Natural killer cell treated with Interleukin-12 subunit alpha and Interleukin-12 subunit beta and Interleukin-15 and Interleukin-18, amount 100 ng/mL, for 72 hours (primary cell): ENCODE measurements at regions not wholly inside any gene's neighbourhood (a gene's known extent, or its start where the extent isn't known, plus 50 kb on each side); places are given as distances from the start of the nearest gene placed in this dataset.

Experiments used
- ATAC-seq, 2 donors: fragments of 150-1000 bp; cut with Tn5 transposase in 1 of 2; sonication (Bioruptor Pico), chemical (Tn5 transposase) in 1 of 2; 2 replicates each; pipeline ENCODE4 v1.10.0; 2021
- DNase-seq: peaks from one replicate; pipeline ENCODE4 v3.0.0; 2022; ENCODE audit warnings: low spot score
- H3K27ac Mint-ChIP-seq, 2 donors: 1 replicate in 1 of 2; 2 replicates in 1 of 2; pipeline ENCODE4 v1.8.0; 2022; ENCODE audit warnings: mixed read lengths in 2 of 2, mild to moderate bottlenecking in 1 of 2, moderate library complexity in 1 of 2
- H3K27me3 Mint-ChIP-seq, 2 donors: 1 replicate in 1 of 2; 2 replicates in 1 of 2; pipeline ENCODE4 v1.8.0; 2022; ENCODE audit warnings: mixed read lengths in 2 of 2
- H3K36me3 Mint-ChIP-seq: one replicate; pipeline ENCODE4 v1.8.0; 2022; ENCODE audit warnings: mixed read lengths
- H3K4me1 Mint-ChIP-seq, 2 donors: 1 replicate in 1 of 2; 2 replicates in 1 of 2; pipeline ENCODE4 v1.8.0; 2022; ENCODE audit warnings: low read depth in 2 of 2, mixed read lengths in 2 of 2, mild to moderate bottlenecking in 1 of 2
- H3K4me3 Mint-ChIP-seq: one replicate; pipeline ENCODE4 v1.8.0; 2022; ENCODE audit warnings: mixed read lengths
- H3K9me3 Mint-ChIP-seq: 2 replicates; pipeline ENCODE4 v1.8.0; 2022; ENCODE audit warnings: mixed read lengths

DNA sequence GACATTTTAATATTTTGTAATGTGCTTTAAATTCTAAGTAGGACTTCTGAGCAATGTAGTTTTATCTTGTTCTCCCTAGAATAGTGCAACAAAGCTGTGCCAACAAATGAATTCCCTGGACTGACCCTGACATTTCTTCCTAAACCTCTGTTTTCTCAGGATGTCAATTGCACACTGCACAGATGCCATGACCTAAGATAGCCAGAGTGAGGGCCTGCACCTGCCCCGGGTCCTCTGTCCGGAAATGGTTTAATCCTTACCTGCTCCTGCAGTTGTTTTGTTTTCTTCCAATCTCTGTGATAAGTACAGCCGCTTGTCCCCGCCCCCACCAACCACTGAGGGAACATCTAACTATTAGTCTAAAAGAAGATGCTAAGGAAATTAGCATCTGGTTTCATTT is 831.5 kb downstream of the GALC start:
- DNase-seq (no peak), ATAC-seq (no peak)
- no peaks in the 10 kb centered on the region for H3K27me3 Mint-ChIP-seq
- no peak overlapping the region for H3K4me3 Mint-ChIP-seq
- H3K9me3 Mint-ChIP-seq, result peaks cover 19% of the 10 kb centered on the region
- no peak overlapping the region for H3K27ac Mint-ChIP-seq
- H3K36me3 Mint-ChIP-seq, result peaks cover 6% of the 10 kb centered on the region
- no peaks in the 10 kb centered on the region for H3K4me1 Mint-ChIP-seq

DNA sequence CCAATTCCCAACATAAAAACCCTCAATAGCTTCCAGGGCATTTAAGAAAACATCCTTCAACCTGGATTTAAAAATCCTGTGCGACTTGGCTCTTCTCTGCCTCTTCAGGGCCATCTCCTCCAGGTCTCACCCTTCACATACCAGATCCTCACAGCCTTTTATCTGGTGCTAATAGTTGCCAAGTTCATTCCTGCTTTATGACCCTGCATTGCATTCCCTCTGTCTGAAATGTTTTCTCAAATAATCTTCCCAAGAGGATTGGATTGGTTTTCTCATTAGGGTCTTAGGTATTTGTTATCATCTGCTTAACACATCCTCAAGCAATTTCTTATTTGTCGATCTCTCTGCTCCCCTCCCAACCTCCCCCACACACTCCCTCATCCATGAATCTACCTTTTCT is 832.0 kb downstream of the GALC start:
- Mint-ChIP-seq H3K27me3 (no peaks in the 10 kb centered on the region), H3K9me3 (peaks cover 19% of the 10 kb centered on the region), H3K4me3 (no peak overlapping the region), H3K4me1 (no peaks in the 10 kb centered on the region), H3K27ac (no peak overlapping the region), H3K36me3 (peaks cover 6% of the 10 kb centered on the region)
- ATAC-seq, result no peak
- no peak for DNase-seq

DNA sequence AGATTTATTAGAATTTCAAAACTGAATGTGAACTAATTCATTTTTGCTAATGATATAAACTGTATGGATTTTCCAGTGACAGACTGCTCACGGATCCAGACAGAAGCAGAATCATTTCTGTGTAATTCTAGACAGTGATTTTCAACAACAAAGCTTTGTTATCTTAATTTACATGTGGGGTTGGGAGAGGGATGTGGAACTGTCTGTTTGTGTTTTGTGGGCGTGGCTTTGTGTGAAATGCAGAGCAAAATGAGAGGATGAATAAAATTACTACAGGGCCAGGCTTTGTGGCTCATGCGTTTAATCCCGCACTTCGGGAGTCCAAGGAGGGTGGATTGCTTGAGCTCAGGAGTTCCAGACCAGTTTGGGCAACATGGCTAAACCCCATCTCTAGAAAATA is 834.7 kb downstream of the GALC start:
- Mint-ChIP-seq H3K36me3 (peaks cover 6% of the 10 kb centered on the region), H3K27me3 (no peaks in the 10 kb centered on the region), H3K27ac (no peak overlapping the region), H3K4me3 (no peak overlapping the region), H3K9me3 (peaks cover 15% of the 10 kb centered on the region), H3K4me1 (no peaks in the 10 kb centered on the region)
- DNase-seq (no peak), ATAC-seq (no peak)

DNA sequence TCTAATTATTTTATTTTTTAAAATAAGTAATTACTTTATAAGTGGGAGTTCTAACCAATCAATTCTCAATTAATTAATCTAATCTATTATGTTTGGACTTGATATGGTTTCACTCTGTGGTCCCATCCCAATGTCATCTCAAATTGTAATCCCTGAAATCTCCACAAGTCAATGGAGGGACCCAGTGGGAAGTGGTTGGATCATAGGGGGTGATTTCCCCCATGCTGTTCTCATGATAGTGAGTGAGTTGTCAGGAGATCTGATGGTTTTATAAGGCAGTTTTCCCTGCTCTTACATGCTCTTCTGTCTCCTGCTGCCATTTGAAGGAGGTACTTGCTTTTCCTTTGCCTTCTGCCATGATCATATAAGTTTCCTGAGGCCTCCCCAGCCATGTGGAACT is 836.1 kb downstream of the GALC start:
- ATAC-seq (no peak), DNase-seq (no peak)
- Mint-ChIP-seq H3K4me3 (no peak overlapping the region), H3K36me3 (peaks cover 6% of the 10 kb centered on the region), H3K27ac (no peak overlapping the region), H3K27me3 (no peaks in the 10 kb centered on the region), H3K4me1 (no peaks in the 10 kb centered on the region), H3K9me3 (peaks cover 16% of the 10 kb centered on the region)

DNA sequence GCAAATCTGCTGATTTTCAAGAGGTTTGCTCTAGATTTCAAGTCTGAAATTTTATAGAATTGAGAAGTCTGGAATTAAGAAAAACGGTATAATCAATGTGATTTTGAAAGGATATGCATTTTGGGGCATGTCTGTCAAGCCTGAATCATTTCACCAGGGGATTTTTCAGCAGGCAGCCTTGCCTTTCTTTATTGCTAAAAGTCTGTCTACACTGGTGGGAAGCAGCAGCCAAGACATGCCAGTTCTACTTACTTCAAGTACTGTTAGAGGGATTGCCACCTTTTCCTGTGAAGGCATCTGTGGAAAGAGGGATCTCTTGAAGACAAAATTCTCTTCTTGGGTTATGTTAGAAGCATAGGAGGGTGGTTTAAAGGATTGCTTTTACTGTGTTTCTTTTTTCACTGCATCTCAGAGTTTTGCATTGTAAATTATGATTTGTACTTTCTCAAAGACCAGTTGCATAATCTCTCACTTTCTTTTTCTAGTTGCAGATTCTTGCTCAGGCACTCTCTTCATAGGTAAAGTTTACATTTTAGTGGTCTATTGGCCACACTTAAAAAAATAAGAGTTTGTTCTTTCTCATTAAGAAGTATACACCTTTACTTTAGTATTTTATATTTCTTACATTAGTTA is 837.0 kb downstream of the GALC start:
- no peaks in the 10 kb centered on the region for H3K27me3 Mint-ChIP-seq
- H3K27ac Mint-ChIP-seq, result no peak overlapping the region
- H3K4me1 Mint-ChIP-seq, result no peaks in the 10 kb centered on the region
- peaks cover 6% of the 10 kb centered on the region for H3K36me3 Mint-ChIP-seq
- H3K4me3 Mint-ChIP-seq, result no peak overlapping the region
- ATAC-seq, result no peak
- DNase-seq, result no peak
- H3K9me3 Mint-ChIP-seq, result peaks cover 14% of the 10 kb centered on the region

DNA sequence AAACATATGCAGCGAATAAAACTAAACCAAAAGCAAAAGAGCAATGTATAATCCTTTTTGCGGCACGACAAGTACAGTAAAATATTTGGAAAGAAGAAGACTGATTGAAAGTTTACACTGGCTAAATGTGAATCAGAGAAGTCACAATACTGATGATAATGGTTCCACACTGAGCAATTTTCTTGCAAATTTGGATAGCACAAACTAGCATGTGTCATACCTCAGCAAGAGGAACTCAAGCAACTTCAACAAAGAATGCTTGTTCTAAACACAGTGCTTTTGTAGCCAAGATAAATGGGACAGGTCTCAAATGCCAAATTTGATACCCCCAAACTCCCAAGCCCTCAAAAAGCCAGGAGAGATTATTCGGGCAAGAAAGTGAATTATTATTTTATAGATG is 839.1 kb downstream of the GALC start:
- no peaks in the 10 kb centered on the region for H3K27me3 Mint-ChIP-seq
- DNase-seq, result no peak
- no peak overlapping the region for H3K4me3 Mint-ChIP-seq
- H3K27ac Mint-ChIP-seq, result no peak overlapping the region
- H3K4me1 Mint-ChIP-seq, result no peaks in the 10 kb centered on the region
- no peak for ATAC-seq
- H3K36me3 Mint-ChIP-seq, result no peaks in the 10 kb centered on the region
- peaks cover 17% of the 10 kb centered on the region for H3K9me3 Mint-ChIP-seq

DNA sequence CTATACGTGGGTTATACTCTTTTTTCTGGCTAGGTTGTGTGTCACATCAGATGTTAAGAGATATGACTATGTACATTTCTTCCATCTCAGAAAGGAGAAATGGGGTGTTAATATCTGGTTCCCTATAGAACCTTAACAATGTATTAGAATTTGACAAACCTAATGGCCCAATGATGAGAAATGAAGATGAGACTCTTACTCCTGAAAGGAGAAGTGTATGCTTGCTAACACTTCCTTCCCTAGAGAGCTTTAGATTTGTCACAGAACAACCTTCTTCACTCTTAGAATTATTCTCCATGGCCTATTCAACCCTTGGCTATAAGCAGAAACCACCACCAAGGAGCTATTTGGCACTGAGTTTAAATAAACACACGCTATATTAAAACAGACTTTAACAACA is 839.6 kb downstream of the GALC start:
- H3K27me3 Mint-ChIP-seq, result no peaks in the 10 kb centered on the region
- H3K9me3 Mint-ChIP-seq, result peaks cover 17% of the 10 kb centered on the region
- DNase-seq (no peak), ATAC-seq (no peak)
- no peak overlapping the region for H3K27ac Mint-ChIP-seq
- no peaks in the 10 kb centered on the region for H3K4me1 Mint-ChIP-seq
- no peak overlapping the region for H3K4me3 Mint-ChIP-seq
- peaks cover 3% of the 10 kb centered on the region for H3K36me3 Mint-ChIP-seq

DNA sequence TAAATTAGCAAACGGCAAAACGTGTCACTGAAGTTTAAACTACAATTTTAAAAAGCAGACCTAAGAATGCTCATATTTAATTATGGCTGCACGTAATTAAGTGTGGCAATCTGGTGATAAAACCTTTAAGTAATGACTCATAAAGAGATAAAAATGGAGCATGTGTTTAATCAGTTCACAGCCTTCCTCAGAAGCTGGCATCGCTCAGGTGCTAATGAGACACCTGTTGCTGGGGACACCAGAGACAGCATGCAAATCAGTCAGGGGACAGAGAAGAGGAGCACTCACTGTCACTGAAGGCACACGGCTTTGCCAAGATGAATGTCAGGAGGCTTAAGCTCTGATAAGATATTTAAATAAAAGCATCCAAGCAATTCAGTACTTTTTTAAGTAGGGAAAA is 840.3 kb downstream of the GALC start:
- no peak for ATAC-seq
- Mint-ChIP-seq H3K9me3 (peaks cover 17% of the 10 kb centered on the region), H3K27me3 (no peaks in the 10 kb centered on the region), H3K4me3 (no peak overlapping the region), H3K36me3 (peaks cover 5% of the 10 kb centered on the region), H3K4me1 (no peaks in the 10 kb centered on the region), H3K27ac (no peak overlapping the region)
- DNase-seq, result no peak

DNA sequence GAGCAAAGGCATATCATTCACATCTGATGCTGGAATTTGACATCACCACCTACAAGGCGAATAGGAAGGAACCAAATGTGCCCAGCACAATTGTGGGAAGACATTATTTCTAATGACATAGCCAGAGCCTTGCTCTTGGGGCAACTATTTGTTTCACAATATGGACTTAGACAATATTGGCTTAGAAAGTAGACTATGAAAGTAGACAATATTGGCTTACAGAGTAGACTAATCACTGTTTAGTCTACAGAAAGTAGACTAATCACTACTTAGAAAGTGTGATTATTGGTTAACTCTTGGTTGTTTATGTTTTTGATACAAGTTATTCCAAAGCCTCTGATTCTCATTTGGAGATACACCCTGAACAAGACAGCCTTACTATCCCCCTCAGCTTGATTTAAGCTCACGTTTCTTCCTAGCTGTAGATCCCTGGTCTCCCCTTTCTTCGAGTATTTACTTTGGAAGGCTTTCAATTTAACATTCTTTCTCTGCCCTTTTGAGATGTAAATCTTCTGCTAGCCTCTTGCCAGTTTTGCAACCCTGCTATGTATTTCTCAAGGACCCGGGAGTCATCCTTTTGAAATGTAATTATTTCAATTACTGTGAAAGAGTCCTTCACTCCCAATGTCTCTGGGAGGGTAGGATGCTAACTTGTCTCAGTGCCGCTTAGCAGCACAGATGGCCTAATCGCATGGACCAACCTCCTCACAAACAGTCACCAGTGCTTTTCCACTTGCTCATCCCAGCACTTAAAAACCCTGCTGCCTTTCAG is 843.2 kb downstream of the GALC start:
- DNase-seq, result no peak
- ATAC-seq, result no peak
- H3K9me3 Mint-ChIP-seq, result peaks cover 18% of the 10 kb centered on the region
- no peaks in the 10 kb centered on the region for H3K27me3 Mint-ChIP-seq
- H3K27ac Mint-ChIP-seq, result no peak overlapping the region
- no peak overlapping the region for H3K4me3 Mint-ChIP-seq
- no peaks in the 10 kb centered on the region for H3K4me1 Mint-ChIP-seq
- H3K36me3 Mint-ChIP-seq, result peaks cover 5% of the 10 kb centered on the region

DNA sequence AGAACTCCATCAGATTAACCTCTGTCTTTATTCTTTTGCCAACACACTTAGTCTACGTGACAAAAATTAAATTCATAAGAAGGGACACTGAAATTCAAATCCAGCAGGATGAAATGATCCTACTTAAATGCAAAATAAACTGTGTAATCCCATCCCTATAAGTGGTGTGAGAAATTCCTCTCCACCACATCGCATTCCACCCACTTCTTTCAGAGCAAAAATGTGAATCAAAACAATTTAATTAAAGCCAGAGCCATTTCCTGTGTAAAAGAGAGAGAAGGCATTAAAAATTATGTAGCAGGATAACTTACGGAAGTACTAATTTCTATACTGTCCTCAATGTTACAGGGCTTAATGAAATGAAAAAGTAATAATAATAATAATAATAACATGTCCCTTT is 844.3 kb downstream of the GALC start:
- H3K9me3 Mint-ChIP-seq, result peaks cover 18% of the 10 kb centered on the region
- no peak for ATAC-seq
- H3K4me1 Mint-ChIP-seq, result no peaks in the 10 kb centered on the region
- H3K27me3 Mint-ChIP-seq, result no peaks in the 10 kb centered on the region
- no peak overlapping the region for H3K27ac Mint-ChIP-seq
- peaks cover 5% of the 10 kb centered on the region for H3K36me3 Mint-ChIP-seq
- no peak for DNase-seq
- H3K4me3 Mint-ChIP-seq, result no peak overlapping the region

DNA sequence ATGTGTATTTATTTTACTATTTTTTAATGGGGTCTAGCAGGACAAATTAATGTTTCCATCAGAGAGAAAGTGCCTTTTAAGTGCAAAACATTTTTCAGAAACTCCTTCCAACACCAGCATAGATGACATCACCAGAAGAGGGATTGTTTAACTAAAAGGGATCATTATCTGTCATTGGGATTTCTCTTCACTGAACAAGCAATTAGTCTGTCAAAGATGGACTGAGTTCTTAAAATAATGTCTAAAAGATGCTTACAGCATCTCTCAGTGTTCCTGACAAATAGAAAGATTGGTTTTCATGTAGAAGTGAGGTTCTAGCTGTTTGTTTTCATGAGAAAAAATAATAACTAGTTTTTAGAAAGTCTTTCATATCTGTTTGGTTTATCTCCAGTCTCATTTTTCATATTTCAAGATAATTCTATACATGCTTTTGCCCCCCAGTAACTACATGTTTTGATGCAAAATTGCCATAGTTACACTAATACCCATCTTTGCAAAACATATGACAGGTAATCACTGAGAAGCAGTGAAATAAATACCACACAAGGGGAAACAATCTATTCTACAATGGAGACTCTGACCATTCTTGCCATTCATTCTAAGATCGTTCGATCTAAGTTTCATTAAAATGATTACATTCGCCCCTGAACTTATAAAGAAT is 850.3 kb downstream of the GALC start:
- peaks cover 21% of the 10 kb centered on the region for H3K9me3 Mint-ChIP-seq
- no peak overlapping the region for H3K4me3 Mint-ChIP-seq
- no peaks in the 10 kb centered on the region for H3K4me1 Mint-ChIP-seq
- DNase-seq (no peak), ATAC-seq (no peak)
- H3K27ac Mint-ChIP-seq, result no peak overlapping the region
- H3K36me3 Mint-ChIP-seq, result peaks cover 15% of the 10 kb centered on the region
- H3K27me3 Mint-ChIP-seq, result no peaks in the 10 kb centered on the region

DNA sequence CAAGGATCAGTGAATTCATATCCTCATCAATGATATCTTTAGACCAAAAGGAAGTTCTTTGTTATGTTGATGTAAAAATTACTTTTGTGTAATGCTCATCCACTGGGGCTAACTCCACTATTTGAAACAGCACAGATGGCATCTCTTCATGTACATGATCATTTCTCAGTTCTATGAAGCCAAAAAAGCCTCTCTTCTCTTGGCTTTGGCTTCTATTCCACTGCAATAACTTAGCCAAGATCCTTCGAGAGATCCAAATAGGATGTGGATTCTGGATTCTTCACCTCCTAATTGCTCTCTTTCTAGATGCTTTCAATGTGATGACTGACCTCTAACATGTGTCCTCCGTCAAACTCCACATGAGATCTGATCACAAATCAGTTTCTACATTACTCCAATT is 851.2 kb downstream of the GALC start:
- peaks cover 15% of the 10 kb centered on the region for H3K36me3 Mint-ChIP-seq

DNA sequence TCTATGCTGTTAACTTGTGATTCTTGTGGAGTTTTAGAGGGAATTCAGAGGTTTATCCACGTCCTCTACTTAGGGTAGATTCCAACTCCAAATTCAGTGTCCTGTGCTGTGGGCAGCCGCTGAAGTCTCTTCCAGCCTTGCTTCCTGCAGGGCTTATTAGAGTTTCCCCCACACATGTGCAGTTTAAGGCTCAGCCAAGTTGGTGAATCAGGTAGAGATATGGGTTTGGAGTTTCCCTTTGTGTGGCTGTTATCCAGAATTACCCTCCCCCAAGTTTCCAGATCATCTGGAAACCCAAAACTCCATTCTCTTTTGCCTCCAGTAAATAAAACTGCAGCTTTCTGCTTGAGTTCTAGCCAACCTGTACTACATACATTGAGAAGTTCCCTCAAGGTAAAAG is 853.7 kb downstream of the GALC start:
- ATAC-seq (no peak), DNase-seq (no peak)
- peaks cover 23% of the 10 kb centered on the region for H3K9me3 Mint-ChIP-seq
- no peak overlapping the region for H3K4me3 Mint-ChIP-seq
- peaks cover 15% of the 10 kb centered on the region for H3K36me3 Mint-ChIP-seq
- no peaks in the 10 kb centered on the region for H3K4me1 Mint-ChIP-seq
- H3K27ac Mint-ChIP-seq, result no peak overlapping the region
- H3K27me3 Mint-ChIP-seq, result no peaks in the 10 kb centered on the region

More for the DNA sequence above, 851.2 kb downstream of the GALC start:
- Mint-ChIP-seq H3K4me1 (no peaks in the 10 kb centered on the region), H3K9me3 (peaks cover 21% of the 10 kb centered on the region), H3K27me3 (no peaks in the 10 kb centered on the region), H3K4me3 (no peak overlapping the region), H3K27ac (no peak overlapping the region)
- ATAC-seq, result no peak
- DNase-seq, result no peak

DNA sequence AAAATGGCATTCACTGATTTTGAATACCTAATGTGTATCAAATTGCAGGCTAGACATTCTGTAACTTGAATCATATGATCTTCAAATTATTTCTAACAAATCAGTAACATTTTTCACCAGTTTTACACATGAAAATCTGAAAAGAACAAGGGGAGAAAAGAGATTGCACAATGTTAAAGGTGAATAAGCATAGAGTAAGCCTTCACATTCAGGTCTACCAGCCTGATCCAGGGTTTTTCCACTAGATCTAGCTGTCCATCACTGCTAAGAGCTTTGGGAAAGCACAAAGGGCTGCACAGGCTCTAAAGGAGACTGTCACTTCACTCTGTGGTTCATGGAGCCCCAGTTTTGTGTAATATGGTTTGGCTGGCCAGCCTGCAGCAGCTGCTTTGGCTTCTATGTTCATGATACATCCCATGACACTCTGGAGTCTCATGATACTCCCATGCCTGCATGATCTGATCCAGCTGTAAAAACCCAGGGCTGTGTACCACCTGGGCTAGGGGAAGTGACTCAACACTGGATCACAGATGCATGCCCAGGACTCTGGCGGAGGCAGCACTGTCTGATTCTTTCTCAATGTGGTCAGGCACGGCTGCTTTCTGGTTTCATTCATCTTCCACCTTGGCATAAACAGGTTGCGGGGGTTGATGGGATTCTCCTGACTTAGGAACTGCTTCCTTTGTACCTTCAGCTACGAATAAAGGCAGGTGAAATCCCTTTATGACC is 859.7 kb downstream of the GALC start:
- H3K4me1 Mint-ChIP-seq, result no peaks in the 10 kb centered on the region
- H3K36me3 Mint-ChIP-seq, result no peaks in the 10 kb centered on the region
- H3K27ac Mint-ChIP-seq, result no peak overlapping the region
- no peak overlapping the region for H3K4me3 Mint-ChIP-seq
- H3K27me3 Mint-ChIP-seq, result no peaks in the 10 kb centered on the region
- DNase-seq (no peak), ATAC-seq (no peak)
- peaks cover 18% of the 10 kb centered on the region for H3K9me3 Mint-ChIP-seq
